HEK293 (cell line): ENCODE measurements at regions not wholly inside any gene's neighbourhood (a gene's known extent, or its start where the extent isn't known, plus 50 kb on each side); places are given as distances from the start of the nearest gene placed in this dataset.

Experiments used
- CTCF ChIP-seq: fragments of 450-650 bp; formaldehyde crosslinking; IDR thresholded peaks from 2 replicates; pipeline ENCODE4 v1.5.1; 2016; ENCODE audit warnings: missing biosample characterization, missing genetic modification characterization
- ZNF664 ChIP-seq: fragments of 450-650 bp; formaldehyde crosslinking; IDR thresholded peaks from 2 replicates; pipeline ENCODE4 v1.5.1; 2016; ENCODE audit warnings: missing biosample characterization, missing genetic modification characterization

GRCh38 chr1:104309673-104310072, 560.0 kb downstream of the AMY1C start:
- TF ChIP-seq ZNF664 (tag by site-specific recombination) (no peak), CTCF (no peak)
